Pulmonary artery endothelial cell (primary cell): ENCODE measurements at regions not wholly inside any gene's neighbourhood (a gene's known extent, or its start where the extent isn't known, plus 50 kb on each side); places are given as distances from the start of the nearest gene placed in this dataset.
"Not testable (repeated sequence)": the region's sequence is repeated elsewhere in the genome, so short reads cannot be mapped to it uniquely, and the experiment has no call there.

Source experiments
- DNase-seq: peaks from one replicate; pipeline ENCODE4 v3.0.0-alpha.2; 2011; ENCODE audit warnings: low read depth, low spot score

DNA sequence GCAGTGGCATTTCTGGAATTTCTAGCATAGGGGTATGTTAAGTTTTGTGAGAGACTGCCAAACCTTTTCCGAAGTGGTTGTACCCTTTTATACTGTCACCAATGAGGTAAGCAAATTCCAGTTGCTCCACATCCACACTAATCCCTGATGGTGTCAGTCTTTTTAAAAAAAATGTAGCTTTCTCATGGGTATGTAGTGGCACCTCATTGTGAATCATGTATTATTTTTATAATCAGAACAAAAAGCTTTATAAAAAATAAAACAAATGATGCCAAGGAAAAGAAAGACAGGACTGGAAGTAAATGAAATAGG lies 93.4 kb upstream of the CLINT1 start:
- no peak for DNase-seq

DNA sequence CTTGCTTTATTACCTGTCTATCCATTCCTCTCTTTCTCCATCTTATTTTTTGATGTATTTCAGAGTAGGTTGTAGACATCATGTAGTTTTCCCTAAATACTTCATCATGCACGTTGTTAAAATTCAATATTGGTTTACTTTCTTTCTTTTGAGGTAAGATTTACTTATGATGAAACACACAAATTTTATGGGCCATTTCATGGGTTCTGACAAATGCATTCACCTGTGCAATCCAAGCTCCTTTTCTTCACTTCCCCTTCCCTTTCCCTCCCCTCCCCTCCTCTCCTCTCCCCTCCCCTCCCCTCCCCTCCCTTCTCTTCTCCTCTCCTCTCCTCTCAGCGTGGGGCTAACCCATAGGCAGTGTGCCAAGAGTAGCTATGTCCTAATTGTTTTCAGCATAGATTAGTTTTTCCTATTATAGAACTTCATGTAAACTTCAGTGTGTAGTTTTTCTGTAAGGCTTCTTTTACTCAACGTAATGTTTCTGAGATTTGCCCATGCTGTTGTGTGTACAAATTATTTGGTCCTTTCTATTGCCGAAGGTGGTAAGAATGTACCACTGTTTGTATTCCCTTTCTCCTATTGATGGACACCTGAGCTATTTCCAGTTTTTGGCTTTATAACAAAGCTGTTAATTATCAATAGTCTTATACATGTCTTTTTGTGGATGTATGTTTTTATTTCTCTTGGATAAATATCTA lies 92.9 kb upstream of the CLINT1 start:
- DNase-seq = no peak

DNA sequence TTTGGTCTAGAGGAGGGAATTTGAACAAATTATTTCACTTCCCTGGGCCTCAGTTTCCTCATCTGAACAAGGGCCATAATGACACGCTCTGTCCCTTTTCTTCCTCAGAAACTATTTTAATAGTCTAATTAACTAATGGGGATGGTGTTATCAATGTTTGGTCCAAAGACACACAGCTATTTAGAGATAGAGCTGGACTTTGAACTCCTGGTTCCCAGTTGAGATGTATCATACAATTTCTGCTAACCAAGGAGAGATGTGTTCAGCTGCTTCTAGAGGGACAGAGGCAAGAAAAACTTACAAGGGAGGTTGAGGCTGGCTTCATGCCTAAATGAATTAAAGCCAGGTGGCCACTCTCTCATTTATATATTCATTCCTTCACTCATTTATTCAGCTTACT lies 90.6 kb upstream of the CLINT1 start:
- no peak for DNase-seq

DNA sequence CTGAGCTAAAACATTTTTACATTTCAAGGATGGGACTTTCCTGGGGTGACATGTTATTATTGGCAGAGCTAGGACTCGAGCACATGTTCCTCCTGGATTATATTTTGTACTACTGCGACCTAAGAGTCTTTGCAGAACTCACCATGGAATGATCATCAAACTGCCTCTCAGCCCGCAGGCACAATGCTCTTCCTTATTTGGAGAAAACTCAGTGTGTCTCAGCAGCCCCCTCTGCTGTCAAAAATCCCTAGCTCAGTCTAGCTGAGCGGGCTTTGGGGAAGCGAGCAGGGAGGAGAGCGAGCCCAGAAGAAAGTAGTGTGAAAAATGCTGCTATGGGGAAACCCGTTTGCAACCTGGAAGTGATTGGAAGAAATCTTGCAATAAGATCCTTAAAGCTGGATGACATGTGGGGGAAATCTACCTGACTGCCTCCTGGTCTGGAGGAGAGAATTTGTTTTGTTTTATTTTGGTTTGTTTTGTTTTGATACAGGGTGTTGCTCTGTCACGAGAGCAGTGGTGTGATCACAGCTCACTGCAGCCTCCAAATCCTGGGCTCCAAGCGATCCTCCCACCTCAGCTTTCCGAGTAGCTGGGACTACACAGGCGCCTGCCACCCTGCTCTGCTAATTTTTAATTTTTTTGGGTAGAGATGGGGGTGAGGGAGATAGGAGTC lies 89.9 kb upstream of the CLINT1 start:
- peak; percentile 65 for DNase-seq

DNA sequence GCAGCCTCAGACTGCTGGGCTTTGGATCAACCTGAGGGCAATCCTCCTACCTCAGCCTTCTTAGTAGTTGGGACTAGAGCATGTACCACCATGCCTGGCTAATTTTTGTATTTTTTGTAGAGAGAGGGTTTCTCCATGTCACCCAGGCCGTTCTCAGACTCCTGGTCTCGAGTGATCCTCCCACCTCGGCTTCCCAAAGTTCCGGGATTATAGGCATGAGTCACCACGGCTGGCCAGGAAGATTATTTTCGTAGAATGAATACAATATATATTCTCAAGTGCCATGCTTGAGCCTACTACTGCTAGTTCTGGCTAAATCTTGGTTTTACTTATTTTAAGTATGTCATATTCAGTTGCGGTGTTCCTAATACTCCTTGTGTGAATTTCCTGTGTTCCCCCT lies 88.2 kb upstream of the CLINT1 start:
- DNase-seq = no peak

DNA sequence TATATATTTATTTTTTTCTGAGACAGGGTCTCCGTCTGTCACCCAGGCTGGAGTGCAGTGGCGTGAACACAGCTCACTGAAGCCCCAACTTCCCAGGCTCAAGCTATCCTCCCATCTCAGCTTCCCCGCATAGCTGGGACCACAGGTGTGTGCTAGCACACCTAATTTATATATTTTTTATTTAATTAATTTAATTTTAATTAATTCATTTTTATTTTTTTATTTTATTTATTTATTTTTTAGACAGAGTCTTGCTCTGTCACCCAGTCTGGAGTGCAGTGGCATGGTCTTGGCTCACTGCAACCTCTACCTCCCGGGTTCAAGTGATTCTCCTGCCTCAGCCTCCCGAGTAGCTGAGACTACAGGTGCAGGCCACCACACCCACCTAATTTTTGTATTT lies 86.9 kb upstream of the CLINT1 start:
- DNase-seq = not testable (repeated sequence)

DNA sequence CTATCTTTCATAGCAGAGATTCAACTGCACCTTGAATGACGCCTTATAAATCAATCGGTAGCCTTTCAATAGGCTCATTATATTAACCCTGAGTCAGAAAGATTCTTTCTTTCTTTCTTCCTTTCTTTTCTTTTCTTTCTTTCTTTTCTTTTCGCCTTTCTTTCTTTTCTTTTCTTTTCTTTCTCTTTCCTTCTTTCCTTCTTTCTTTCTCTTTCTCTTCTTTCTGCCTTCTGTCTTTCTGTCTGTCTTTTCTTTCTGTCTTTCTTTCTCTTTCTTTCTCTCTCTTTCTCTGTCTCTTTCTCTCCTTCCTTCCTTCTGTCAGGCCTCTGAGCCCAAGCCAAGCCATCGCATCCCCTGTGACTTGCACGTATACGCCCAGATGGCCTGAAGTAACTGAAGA lies 86.0 kb upstream of the CLINT1 start:
- no peak for DNase-seq

DNA sequence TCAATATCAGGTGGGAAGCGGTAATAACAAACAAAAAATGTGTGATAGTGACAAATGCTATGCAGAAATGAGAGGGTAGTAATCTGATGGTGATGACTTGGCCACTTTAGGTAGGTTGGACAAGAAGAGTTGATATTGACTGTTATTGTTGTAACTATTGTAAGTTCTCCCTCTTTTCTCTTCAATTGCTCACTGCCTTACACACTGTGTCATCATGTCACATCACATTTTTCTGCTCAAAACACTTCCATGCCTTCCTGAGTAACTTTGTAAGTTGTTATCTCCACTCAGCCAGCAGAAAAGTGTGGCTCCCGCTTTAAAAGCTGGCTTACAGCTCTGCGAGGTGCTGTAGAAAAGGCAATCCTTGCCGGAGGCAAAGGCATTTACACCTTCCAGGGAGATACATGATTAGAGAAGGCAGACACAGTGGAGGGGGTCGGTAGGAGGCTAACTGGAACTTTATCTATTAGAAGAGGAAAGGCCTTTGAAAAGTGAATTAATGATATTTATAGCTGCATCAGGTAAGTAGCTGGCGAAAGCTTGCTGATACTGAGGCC lies 85.2 kb upstream of the CLINT1 start:
- no peak for DNase-seq

DNA sequence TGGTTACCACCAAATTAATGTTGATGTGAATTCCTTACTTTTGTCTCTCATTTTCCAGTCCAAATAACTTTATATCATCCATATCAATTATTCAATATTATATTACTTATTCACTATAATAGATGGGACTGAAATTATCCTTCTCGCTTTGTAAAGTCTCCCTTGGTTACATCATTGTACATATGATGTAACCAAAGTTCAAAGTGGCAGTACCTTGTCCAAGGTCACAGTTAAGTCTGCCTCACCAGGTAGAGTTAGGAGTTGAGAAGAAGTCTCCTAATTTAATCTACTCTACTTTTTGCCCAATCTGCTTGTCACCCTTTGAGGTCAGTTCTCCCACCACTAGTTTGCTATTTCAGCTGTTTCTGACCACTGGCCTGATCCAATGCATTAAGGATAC lies 83.7 kb upstream of the CLINT1 start:
- DNase-seq = no peak

DNA sequence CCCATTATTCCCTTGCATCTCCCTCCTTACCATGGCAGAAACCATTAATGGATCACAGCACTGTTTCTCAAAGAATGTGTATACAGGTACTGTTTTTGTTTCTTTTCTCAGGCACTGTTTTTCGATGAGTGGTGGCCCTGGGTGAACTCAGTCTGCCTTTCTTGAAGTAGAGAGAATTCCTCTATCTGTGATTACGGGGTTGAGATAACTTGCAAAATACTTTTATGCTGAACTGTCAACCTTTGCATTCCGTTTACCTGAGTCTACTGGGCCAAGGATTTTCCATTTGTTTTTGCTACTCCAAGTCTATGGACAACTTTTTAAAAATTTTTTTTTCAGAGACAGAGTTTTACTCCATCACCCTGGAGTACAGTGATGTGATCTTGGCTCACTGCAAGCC lies 82.7 kb upstream of the CLINT1 start:
- DNase-seq = no peak

DNA sequence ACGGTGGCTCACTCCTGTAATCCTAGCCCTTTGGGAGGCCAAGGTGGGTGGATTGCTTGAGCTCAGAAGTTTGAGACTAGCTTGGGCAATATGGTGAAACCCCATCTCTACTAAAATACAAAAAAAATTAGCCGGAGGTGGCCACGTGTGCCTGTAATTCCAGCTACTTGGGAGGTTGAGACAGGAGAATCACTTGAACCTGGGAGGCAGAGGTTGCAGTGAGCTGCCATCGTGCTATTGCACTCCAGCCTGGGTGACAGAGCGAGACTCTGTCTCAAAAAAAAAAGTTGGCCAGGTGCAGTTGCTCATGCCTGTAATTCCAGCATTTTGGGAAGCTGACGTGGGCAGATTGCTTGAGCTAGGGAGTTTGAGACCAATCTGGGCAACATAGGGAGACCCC lies 79.2 kb upstream of the CLINT1 start:
- DNase-seq = not testable (repeated sequence)

DNA sequence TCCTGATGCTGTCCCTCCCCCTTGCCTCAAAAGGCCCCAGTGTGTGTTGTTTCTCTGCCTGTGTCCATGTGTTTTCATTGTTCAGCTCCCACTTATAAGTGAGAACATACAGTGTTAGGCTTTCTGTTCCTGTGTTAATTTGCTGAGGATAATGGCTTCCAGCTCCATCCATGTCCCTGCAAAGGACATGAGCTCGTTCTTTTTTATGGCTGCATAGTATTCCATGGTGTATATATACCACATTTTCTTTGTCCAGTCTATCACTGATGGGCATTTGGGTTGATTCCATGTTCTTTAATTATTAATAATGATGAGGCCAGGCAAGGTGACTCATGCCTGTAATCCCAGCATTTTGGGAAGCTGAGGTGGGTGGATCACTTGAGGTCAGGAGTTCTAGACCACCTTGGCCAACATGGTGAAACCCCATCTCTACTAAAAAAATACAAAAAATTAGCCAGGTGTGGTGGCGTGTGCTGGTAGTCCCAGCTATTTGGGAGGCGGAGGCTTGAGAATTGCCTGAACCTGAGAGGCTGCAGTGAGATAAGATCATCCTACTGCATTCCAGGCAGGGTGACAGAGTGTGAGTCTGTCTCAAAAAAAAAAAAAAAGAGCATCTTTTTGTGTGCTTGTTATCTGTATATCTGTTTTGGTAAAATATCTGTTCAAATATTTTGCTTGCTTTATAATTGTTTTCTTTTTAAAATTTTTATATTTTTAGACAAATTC lies 78.0 kb upstream of the CLINT1 start:
- DNase-seq = not testable (repeated sequence)

DNA sequence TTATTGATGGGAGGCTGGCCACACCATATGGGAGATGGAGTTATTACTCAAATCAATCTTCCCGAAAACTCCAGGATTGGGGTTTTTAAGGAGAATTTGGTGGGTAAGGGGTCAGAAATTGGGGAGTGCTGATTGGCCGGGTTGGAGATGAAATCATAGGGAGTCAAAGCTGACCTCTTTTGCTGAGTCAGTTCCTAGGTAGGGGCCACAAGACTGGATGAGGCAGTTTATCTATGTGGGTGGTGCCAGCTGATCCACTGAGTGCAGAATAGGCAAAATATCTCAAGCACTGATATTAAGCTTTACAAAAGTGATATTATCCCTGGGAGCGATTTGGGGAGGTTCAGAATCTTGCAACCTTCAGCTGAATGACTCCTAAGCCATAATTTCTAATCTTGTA lies 75.7 kb upstream of the CLINT1 start:
- DNase-seq = no peak

DNA sequence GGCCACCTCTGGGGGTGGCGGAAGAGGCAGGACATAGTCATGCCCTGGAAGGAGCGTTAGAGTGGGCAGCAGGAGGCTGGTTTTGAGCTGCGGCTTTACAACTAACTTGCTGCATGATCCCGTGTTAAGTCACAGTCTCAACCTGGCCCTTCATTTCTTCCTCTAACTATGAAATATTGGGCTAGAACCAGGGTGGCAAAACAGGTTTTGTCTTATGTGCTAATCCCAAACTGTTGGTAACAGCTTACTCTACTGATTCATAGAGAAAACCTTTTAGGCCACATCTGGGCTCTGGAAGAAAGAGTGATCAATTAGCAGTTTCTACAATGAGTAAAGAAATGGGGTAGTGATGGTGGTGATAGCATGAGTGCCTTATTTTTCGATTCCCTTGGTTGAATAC lies 74.1 kb upstream of the CLINT1 start:
- DNase-seq = no peak

DNA sequence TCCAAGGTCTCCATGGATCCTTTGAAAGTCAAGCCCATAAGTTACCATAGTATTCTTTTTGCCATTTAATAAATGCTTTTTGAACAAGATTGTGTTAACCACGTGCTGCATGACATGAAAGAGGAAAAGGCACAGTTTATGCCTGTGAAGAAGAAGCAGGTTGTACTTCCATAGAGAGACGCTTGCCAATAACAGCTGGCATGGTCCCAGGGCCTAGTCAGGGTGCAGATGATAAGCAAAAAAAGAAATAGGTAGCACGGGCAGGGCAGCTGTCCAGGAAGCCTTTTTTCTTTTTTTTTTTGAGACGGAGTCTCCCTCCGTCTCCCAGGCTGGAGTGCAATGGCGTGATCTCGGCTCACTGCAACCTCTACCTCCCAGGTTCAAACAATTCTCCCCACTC lies 71.8 kb upstream of the CLINT1 start:
- no peak for DNase-seq

DNA sequence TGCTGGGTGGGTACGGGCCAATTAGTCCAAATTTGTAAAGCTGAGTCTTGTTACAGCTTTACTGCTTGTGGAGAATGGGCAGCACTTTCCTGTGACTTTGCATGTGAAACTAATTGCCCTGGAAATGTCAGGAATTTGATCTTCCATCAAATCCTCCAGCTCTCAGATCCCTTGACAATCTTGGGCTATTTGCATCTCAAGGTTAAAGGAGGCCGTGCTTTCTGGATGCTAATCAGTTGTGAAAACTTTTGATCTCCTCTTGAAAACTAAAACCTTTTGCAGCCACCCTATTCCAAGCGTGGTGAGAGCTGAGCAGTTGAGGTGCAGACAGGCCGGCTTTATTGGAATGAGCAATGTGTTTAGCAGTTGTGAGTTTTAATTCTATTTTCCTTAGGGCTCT lies 68.0 kb upstream of the CLINT1 start:
- no peak for DNase-seq

DNA sequence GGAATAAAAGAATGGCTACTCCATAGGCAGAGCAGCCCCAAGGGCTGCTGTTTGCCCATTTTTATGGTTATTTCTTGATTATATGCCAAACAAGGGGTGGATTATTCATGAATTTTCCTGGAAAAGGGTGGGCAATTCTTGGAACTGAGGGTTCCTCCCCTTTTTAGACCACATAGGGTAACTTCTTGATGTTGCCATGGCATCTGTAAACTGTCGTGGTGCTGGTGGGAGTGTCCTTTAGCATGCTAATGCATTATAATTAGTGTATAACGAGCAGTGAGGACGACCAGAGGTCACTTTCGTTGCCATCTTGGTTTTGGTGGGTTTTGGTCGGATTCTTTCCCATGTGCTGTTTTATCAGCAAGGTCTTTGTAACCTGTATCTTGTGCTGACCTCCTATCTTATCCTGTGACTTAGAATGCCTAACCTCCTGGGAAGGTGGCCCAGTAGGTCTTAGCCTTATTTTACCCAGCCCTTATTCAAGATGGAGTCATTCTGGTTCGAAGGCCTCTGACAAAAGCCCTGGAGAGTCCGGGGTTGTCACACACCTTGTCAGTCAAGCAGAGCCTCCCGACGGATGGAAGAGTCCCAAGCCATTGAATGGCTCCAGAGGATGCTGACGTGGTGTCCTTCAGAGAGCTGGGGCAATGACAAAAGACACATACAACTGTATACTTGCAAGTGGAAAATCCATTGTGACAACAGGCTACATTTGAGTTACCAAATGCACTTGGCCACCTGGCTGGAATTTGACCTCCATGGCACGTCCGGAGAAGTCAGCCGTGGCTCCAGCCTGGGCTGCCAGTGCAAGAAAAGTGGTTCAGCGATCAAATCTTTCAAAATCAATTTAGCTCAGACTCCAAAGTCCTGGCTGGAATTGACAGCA lies 67.1 kb upstream of the CLINT1 start:
- DNase-seq = no peak

DNA sequence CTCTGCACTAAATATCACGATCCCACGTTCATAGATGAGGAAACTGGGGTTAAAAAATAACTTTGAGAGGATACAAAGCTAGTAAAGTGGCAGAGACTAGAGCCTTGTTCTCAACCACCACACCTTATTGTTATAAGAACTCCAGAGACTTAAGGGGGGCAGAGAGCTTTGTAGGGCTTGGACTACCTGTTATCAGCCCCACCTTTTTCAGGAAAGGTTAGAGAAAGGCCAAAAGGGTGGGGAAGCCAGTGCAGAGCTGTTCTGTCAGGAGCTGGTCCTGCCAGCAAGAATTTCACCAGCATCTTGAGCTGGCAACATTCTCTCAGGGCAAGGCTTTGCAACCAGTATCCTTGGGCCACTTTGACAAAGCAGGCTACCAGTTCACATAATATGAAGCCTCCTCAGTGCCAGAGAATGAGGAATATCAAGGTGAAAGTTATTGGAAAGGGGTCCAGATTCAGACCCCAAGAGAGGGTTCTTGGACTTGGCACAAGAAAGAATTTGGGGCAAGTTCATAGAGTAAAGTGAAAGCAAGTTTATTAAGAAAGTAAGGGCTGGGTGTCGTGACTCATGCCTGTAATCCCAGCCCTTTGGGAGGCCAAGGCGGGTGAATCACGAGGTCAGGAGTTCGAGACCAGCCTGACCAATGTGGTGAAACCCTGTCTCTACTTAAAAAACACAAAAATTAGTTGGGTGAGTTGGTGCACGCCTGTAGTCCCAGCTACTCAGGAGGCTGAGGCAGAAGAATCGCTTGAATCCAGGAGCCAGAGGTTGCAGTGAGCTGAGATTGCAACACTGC lies 66.2 kb upstream of the CLINT1 start:
- DNase-seq = no peak

DNA sequence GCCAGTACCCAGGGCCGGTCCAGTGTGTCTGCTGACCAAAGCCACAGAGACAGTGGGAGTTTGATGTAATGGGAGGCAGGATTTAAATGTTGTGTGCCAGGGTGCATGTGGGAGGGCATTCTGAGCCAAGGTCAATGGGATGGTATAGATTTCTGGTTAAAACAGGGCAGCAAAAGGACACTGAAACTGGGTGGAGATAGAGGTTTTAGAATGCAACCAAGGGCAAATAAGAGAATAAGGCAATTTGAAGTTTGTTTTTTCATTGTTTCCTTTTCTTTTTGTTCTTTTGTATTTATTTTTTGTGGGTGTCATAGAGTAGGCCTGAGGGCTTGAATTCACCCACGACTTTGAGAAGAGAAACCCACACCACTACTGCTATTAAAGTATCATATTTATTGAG lies 65.5 kb upstream of the CLINT1 start:
- no peak for DNase-seq

DNA sequence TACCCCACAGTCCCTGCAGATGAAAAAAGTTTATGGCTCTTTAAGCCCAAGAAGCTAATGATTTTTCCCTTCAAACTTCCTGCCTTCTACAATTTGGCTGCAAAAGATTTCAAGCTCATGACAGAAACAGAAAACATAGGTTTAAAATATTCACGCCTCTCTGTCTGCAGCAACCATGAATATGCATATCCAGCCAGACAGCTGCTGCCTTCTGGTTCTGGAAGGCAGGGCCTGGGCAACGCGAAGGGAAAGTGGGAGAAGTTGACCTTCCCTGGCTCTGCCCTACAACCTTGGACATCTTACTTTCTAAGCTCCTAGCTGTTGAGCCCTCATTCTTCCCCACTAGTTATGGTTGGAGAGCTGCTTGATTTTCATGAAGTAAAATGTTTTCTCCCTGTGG lies 64.8 kb upstream of the CLINT1 start:
- DNase-seq = no peak

DNA sequence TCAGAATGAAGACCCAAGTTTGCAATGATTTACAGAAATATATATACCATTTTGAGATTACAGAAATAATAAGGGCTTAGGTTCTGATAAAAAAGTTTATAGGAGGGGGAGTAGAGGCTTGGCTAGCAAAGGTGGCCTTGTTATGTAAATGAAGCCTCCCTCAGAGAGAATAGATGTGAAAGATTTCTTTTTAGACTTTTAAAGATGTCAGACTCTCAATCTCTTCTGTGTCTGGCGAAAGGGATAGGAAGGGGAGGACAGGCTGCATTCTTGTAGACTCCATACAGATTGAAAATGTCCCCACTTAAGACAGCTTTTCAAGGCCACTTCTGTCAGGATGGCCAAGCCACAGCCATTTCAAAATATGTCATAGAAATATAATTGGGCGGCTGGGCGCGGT lies 63.1 kb upstream of the CLINT1 start:
- DNase-seq = no peak
